ENCODE measurements at regions not wholly inside any gene's neighbourhood (a gene's known extent, or its start where the extent isn't known, plus 50 kb on each side); places are given as distances from the start of the nearest gene placed in this dataset.

DNA sequence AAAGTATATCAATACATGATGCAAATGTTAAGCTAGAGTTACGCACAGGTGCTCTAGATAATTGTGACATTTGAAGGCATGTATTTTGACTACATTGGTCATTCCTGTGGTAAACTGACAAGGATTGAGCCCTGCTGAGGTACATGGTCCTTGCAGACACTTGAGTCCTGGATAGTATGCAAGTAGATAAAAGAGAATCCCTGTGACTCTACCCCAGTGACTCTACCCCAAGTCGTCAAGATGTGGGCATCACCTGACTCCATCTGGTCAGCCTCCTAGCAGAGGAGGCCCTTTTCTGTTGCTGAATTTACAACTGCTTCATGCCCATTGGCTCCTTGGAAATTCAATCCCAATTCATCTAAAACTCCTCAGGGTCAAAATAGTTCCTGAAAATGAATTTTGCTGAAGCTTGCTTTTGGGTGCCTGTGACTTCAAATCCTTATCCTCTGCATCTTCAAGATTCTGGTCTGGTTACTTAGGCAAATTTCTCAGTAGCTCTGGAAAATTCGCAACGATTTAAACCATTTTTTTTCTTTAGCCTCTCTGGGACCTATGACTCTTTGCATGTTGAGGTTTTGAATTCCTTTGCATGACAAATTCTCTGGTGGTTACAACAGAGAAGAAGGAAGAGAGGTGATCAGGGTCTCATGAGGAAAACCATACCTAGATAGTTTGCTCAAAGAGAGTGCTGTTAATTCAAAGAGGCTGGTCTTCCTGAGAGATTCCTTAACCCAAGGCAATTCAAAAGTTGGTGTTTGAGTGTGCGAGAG lies 422.1 kb downstream of the FGF9 start:
- no peak for DNase-seq (ENCODE audit: low read depth in 2 of 2)

DNA sequence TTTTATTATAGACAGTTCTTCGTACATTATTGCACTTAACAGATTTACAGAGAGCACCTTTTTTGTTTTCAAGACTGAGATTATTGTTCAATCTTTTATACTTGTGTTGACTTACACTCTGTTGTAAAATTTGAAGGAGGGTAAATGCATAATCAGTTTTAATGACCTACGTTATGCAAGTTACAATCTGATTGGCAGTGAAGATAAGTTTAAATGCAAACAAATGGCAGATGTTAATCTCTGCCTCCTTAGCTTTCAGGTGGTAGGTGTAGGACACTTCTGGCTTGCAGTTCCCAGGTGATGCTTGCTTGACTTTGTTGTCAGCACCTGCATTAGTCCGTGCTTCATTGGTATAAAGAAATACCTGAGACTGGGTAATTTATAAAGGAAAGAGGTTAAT lies 424.9 kb downstream of the FGF9 start:
- DNase-seq (ENCODE audit: low read depth in 2 of 2) = no peak

DNA sequence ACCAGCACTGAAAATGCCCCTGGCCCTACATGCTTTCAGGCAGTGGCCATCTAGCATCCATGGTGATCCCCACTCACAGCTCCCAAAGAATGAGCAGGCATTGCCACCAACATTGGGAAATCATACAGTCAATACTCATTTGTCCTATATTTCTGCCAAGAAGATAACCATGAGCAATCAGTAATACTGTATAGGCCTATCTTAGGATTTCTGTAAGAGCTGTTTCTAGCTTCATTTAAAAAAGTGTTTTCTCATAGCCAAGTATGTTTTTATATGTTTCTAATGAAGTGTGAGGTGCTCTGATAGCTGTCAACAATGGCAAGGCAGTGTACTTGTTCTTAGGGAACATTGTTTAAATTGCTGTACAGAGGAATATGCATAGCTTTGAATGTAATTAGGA lies 428.7 kb downstream of the FGF9 start:
- no peak for DNase-seq (ENCODE audit: low read depth in 2 of 2)

DNA sequence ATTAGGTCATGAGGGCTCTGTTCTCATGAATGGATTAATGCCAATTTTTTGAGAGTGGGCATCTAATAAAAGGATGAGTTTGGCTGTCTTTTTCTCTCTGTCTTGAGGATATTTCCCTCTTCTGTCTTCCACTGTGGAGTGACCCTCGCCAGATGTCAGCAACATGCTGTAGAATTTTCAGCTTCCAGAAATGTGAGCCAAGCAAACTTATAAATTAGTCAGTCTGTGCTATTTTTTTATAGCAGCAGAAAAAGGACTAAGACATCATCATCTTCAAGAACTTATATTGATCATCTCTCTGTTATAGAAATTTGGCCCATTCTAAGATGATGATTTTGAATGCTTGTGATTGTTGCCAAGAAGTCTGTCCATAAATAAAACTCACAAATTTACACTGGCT lies 431.4 kb downstream of the FGF9 start:
- no peak for DNase-seq (ENCODE audit: low read depth in 2 of 2)

DNA sequence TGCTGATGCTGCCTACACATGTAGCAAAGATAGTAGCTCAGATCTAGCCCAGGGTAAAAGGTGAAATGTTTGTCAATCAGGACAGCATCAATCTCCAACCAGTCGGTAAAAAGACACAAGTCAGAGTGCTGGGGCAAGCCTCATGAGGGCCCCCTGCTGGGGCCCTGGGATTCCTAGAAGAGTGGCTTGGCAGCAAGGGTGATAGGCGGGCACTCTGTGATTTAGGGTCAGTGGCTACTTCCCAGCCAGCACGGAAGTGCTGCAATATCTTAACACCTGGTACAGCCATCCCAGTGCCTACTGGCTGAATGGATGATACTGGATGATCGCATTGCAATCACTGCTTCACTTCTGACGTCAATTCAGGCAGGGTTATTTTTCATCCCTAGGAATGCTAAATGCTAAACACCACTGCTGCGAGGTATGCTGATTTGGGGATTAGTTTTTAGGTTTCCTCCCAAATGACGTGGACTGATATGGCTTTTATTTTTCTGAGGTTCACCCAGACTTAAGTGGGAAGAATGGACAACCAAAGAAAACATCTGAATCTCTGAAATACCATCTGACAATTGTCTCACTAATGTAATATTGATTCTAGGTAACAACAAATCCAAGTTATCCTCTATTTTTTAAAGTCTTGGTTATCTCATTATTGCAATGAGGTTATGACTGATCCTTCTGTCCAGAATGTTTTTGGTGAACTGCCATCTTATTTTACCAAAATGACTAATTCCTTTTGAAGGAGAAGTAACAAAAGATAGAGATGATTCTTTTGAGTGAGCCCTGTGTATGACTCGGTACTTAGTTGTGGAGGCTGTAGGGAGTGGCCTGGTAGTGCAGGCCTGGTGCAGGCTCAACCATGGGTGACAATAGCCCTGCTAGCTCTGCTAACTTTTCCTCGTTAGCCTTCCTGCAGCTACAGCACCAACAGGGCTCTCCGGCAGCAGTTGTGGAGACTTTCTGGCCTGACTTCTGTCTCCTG lies 432.5 kb downstream of the FGF9 start:
- DNase-seq (ENCODE audit: low read depth in 2 of 2) = no peak

DNA sequence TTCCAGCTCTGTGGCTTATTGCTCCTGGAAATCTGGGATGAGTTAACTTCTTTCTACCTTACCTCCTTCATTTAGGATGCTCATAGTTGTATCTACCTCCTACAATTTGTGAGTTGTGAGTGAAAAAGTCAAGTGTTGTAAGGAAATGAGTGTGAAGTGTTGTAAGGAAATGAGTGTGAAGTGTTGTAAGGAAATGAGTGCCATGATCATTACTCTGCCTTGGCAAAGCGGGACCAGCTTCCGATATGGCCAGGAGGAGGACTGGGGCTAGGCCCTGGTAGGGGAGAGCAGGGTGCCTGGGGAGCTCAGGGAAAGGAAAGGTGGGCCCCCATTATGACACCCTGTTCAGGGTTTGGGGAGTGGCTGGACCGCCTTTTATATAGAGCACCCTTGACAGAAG lies 435.2 kb downstream of the FGF9 start:
- no peak for DNase-seq (ENCODE audit: low read depth in 2 of 2)

DNA sequence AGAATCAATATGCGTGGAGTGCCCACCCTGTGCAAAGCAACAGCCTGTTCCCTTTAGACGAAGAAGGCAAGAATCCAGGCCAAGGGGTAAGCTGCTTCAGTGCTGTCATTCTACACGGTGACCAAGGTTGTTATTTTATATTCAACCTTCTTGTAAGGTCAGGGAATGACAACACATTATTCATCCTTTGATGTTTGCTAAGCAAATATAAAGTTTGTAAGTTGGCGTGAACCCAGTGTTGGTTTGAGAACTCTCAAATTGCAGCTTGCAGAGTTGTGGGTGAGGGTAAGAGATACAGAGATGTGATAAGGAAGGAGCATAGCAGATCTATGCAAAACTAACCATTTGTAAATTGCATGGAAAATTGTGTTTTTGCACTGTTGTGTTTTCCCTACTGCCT lies 436.7 kb downstream of the FGF9 start:
- no peak for DNase-seq (ENCODE audit: low read depth in 2 of 2)

DNA sequence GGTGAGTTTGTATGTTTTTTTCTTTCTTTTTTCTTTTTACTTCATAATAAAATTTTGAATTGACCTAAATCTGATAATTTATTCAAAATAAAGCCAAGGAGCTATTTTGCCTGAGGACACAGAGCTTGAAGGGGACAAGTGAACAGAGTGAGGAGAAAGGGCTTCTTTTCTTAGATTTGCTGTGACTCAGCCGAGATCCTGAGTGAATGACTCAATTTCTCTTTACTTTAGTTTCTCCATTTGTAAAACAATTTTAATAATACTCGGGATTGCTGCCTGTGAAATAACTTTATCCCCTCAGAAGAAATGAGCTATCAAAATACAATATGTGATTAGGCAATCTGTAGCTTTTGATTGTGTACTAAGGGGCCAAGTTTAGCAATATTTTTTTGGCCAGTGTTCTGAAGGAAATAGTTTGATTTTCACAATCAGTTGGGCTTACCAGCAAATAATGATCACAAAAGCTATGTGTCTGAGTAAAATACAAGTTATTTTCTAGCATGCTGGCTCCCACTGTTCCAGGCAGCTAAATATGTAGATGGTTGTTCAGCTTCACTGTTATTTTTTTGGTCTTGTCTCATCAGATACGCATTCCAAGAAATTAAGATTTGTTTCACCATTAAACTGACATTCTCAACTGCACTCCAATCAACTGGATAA lies 437.5 kb downstream of the FGF9 start:
- DNase-seq (ENCODE audit: low read depth in 2 of 2) = no peak

DNA sequence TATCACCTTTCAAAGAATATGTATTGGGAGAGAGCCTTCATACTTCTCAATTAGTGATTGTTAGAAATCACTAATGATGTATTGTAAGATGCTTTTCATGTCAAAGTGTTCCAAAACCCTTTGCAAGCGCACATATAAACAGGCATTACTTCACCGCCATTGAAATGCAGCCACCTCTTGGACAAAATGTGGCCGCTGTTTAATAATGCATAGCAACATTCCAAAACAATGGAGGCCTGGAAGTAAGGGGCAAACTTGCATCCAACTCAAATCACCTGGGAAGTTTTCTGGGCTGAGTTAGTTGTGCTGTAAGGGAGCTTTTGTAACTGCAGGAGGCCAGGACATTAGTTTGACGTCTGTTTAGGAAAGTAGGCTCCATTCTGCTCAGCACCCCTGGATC lies 438.1 kb downstream of the FGF9 start:
- no peak for DNase-seq (ENCODE audit: low read depth in 2 of 2)

DNA sequence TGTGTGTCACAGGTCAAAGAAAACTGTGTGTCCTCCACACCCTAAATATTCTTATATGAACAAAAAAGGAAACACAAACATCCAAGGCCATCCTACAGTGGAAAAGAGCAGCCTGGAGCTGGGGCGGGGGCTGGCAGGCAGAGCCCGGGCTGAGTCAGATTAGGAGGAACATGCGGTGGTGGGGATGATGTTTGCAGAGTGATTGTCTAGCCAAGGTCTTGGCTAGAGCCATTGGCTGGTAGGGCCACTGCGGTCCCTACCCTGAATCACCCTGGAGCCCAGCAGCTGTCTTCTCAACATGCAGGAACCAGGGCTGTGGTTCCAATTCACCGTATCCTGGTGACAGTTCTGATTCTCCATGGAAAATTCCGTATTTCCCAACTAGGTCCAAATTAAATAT lies 439.5 kb downstream of the FGF9 start:
- no peak for DNase-seq (ENCODE audit: low read depth in 2 of 2)

DNA sequence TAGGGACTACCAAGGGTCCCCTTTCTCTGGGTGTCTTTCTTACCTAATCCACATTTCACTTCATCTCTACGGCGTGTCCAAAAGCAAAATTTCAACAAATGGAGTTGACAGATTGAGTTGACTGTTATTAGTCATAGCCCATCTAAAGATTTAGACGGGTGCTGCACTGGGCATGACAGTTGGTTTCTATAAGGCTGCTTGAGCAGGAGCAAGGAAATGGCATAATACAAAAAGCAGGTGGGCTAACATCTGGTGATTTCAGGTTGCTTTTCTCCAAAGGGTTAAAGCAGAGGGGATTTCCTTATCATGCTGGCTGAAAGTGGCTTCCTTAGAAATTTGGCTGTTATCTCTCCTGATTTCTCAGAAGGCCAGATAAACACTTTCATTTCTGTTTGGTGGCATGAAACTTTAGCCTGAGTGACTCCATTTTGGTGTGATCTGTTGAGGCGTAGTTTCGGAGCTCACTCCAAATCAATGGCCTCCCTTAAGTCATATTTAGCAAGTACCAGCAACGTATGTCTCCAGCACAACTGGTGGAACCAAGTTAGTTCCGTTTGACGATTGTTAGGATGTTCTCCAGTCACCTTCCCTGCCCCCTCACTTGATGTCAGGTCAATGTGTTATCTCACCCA lies 440.4 kb downstream of the FGF9 start:
- DNase-seq (ENCODE audit: low read depth in 2 of 2) = no peak

DNA sequence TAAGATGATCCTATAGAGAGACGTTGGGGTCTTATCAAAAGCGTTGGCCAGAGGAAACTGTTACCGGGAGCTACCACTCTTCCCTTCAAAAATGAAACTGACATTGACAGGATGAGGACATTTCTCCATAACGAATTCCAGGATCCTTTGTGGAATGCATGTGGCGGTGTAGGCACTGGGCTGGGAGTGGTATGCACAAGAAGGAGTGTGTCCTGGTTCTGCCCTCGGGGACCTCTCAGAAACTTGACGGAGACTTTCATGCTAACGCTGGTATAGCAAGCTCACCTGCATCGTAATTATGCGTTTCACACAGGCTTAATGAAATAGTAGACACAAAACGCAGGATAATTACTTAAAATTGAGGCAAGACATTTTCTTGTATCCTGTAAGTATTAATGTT lies 441.1 kb downstream of the FGF9 start:
- DNase-seq (ENCODE audit: low read depth in 2 of 2) = no peak

DNA sequence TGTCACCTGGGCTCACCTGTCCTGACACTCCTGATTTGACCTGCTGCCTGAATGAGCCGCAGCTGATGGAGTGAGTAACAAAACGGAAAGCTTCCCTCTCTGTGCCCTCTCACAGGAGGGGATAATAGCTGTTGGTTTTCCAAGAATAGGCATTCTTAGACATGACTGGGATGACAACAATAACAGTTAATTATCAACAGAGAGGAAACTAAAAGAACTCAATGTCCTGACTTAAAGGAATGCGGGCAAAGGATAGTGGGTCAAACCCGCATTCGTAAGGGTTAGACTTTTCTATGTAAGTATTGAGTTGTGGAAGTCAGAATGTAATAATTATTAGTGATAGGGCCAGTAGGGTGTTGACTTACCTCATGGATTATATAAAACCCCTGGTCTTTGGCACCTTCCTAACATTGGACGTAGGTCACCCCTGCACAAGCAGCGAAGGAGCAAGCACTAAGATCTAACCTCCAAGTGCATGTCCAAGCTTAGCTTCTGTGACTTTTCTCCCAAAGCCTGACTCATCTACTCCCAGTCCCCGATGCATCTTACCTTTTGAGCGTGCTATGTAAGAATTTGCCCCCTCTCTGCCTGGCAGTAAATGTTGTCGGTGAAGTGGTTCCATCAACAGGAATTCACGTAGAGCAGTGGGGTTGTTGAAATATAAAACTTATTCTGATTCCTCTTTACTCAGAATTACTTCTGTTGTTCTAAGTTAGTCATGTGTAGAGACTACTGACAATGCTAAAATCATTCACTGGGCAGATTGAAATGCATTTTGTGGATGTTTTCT lies 442.3 kb downstream of the FGF9 start:
- DNase-seq (ENCODE audit: low read depth in 2 of 2) = no peak

DNA sequence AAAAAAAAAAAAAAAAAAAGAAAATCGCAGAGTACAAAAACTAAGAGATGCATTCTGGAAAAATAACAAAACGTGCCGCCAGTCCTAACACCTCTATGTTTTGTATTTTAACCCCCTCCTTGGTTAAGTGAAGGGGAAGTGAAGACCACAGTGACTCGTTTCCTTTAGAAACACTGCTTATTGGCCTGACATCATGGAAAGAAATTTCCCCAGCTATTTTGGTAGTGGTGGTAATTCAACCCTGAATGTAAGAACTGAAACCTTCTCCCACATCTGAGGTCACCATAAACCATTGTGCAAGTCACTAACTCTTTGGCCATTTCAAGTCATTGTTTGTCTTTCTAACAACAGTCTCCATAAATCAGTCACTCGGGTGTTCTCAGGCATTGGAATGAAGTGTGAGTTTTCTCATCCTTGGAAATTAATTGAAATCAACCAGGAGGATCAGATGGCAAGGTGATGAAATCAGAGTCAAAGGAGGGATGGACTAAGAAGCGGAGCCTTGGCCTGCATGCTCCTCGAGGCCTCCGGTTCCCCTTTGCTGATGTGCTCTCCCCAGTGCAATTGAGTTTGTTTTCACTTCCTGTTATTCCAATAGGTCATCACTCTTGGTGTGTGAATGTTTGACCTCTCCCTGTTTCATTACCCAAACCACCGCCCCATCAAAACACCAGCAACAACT lies 443.9 kb downstream of the FGF9 start:
- DNase-seq (ENCODE audit: low read depth in 2 of 2) = no peak

DNA sequence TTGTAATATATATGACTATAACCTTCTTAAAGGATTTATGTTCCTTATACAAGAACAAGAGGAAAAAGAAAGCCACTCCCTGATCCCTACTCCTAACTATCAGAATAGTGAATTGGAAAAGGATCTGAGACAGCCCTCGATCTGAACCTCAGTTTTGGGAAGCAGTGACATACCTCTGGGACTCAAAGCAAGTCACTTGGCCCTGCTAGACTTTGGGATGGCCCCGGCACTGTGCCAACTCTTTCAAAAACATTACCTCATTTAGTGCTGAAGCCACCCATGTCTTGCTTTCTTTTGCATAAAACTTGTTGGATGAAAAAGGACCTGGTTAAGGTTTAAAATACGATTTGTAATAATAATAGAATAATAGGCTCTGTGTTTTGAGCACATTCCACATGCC lies 447.3 kb downstream of the FGF9 start:
- no peak for DNase-seq (ENCODE audit: low read depth in 2 of 2)

DNA sequence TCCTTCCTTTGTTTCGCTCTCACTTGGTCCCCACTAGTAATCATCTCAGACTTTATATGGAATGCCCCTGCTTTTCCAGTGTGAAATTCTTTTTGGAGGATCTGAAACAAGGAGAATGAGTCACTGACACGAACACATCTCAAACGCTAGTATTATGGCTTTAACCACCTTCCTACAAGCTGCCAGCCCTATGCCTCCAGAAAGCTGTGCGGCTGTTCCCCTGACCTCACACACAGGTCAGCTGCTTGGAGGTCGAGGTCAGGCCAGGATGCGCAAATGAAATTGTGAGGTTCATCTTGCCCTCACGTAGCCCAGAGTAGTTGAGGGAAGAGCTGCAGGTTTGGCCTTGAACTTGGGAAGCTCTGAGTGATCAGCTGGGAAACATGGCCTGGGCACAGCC lies 449.8 kb downstream of the FGF9 start:
- no peak for DNase-seq (ENCODE audit: low read depth in 2 of 2)

DNA sequence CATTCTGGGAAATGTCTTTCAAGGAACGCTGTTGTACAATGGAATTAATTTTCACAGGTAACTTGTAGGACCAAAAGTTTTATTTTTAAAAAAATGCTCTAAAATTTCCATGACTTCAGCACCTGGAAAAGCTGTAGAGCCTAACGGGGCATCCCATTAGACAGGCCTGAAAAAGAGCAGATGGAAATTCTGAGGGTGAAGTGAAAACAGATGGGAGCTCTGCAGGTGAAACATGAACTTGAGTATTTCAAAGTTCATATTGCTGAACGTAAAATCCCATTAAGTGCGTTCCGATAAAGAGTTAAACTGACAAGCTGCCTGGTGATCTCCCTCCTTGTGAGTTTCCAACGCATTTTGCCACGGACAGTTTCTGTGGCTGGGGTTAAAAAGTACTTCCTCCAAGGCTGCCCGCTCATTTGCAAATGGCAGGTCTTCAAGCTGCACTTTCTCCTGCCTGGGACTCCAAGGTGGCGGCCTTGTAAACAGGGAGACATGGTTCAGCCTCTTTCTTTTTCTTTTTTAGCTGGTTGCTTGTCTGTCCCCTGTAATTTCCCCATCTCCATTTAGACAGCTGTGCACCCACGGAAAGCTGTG lies 450.4 kb downstream of the FGF9 start:
- no peak for DNase-seq (ENCODE audit: low read depth in 2 of 2)

DNA sequence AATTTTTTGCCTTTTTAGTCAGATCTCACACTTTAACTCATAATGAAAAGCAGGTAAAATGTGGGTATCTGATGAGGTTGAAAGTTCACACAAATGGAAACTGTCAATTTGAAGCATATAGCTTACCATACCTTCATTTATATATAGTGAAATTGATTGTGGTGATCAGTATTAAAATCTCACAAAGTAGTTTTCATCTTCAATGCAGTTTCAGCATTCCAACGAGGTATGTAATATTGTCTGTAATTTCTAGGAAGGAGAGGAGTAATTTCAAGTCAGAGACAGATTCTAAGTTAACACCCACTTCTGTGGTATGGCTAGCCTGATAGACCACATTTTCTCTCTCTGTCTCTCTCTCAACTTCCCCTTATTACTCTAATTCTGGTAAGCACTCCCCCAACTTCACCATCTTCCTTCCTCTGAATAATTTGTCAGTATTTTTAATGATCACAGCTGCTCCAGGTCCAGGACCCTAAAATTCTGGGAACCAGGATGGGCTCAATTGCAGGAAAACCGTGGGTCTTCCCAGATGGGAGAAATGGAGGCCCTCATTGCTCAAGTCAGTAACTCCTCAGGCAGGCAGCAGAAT lies 455.7 kb downstream of the FGF9 start:
- no peak for DNase-seq (ENCODE audit: low read depth in 2 of 2)

DNA sequence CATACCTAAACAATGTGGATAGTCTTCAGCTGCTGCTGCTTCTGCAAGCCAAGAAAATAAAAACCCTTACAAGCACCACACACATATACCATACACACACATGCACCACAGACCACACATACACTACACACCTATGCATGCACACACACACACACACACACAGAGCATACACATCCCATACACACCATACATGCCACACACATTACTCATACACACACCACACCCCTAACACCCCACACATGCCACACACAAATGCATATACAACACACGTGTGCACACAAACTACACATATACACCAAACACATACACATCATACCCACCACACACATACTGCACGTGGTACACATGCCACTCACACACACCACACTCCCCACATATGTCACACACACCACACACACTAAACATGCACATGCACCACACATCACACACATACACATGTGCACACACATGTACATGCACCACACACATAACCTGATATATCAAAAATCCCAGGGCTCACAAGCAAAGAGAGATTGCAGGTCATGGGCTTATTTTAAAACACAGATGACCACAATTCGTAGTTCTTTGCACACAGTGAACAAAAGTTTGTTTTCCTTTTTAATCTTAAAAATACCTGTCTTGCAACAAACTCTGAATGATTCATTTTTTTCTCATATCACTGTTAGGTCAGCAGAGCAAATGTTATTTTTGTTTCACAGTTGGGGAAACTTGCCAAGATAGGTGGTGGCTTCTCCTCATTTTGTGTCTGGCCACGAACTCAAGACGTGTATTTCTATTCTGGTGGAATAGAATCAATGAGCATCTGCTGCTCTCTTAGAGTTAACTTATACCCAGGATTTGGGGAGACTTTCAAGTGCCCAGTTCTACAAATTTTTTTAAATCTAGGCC lies 456.6 kb downstream of the FGF9 start:
- no peak for DNase-seq (ENCODE audit: low read depth in 2 of 2)
